ENCODE measurements at regions not wholly inside any gene's neighbourhood (a gene's known extent, or its start where the extent isn't known, plus 50 kb on each side); places are given as distances from the start of the nearest gene placed in this dataset.

DNA sequence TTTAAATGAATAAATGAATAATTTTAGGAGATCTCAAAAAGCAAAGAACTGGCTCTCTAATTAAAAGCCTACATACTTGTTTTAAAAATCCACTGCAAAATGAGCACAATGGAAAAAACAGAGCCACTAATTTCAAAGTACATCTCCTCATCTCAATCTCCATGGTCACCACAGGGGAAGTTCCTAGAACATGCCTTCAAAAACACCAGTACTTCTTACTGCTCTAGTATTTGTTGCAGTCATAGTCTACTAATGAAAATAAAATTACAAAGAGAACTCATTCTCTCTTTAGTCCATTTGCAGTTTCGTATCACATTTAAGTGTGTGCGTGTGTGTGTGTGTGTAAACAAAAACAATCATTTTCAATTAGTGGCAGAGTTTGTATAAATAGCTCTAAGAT, 54.0 kb downstream of the PIK3C2A start:
- TF ChIP-seq, protein P1, sequence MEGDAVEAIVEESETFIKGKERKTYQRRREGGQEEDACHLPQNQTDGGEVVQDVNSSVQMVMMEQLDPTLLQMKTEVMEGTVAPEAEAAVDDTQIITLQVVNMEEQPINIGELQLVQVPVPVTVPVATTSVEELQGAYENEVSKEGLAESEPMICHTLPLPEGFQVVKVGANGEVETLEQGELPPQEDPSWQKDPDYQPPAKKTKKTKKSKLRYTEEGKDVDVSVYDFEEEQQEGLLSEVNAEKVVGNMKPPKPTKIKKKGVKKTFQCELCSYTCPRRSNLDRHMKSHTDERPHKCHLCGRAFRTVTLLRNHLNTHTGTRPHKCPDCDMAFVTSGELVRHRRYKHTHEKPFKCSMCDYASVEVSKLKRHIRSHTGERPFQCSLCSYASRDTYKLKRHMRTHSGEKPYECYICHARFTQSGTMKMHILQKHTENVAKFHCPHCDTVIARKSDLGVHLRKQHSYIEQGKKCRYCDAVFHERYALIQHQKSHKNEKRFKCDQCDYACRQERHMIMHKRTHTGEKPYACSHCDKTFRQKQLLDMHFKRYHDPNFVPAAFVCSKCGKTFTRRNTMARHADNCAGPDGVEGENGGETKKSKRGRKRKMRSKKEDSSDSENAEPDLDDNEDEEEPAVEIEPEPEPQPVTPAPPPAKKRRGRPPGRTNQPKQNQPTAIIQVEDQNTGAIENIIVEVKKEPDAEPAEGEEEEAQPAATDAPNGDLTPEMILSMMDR (IDR thresholded peaks at IDR 0.05; ENCODE audit: low read length), result no peak
- TF ChIP-seq EZH2 (IDR thresholded peaks at IDR 0.05; ENCODE audit: borderline replicate concordance, low read length), result no peak

All from OCI-LY1 (cell line).